ENCODE measurements at regions not wholly inside any gene's neighbourhood (a gene's known extent, or its start where the extent isn't known, plus 50 kb on each side); places are given as distances from the start of the nearest gene placed in this dataset.
A peak's percentile ranks its signal among the peaks of the same experiment; 100 is the strongest.

- ChIA-PET POLR2A (no interaction called here), CTCF (interaction anchor here (0.8 to 4.1 kb wide), 17 partner anchors 11 to 371 kb away, joined by 3 to 93 read pairs (median 5); no protein-coding TSS in a partner anchor)
- Histone ChIP-seq H3K9me3 (ENCODE audit: control insufficient read depth, insufficient read depth, low read length) (no peaks in the 10 kb centered on the region), H3K27me3 (ENCODE audit: control insufficient read depth, insufficient read depth, low read length) (no peaks in the 10 kb centered on the region), H3K27ac (ENCODE audit: low read depth, low read length) (no peak overlapping the region), H3K4me3 (ENCODE audit: low read depth, low read length) (no peak overlapping the region)
- no peak for TF ChIP-seq CTCF (IDR thresholded peaks at IDR 0.05; ENCODE audit: low read depth, low read length)
- DNase-seq (ENCODE audit: low read depth, low spot score): no peak
These were observed 81.8 kb downstream of the PLCE1 start for GRCh38 chr10:94075506-94075905.

GRCh38 chr10:94076325-94076841 is 82.7 kb downstream of the PLCE1 start:
- Histone ChIP-seq H3K4me3 (ENCODE audit: low read depth, low read length) (no peak overlapping the region), H3K27me3 (ENCODE audit: control insufficient read depth, insufficient read depth, low read length) (no peaks in the 10 kb centered on the region), H3K27ac (ENCODE audit: low read depth, low read length) (no peak overlapping the region), H3K9me3 (ENCODE audit: control insufficient read depth, insufficient read depth, low read length) (no peaks in the 10 kb centered on the region)
- peak; percentile 30 for DNase-seq (ENCODE audit: low read depth, low spot score)
- peak; percentile 76 for TF ChIP-seq CTCF (IDR thresholded peaks at IDR 0.05; ENCODE audit: low read depth, low read length)
- ChIA-PET POLR2A (interaction anchor here (1.4 kb wide), 1 partner anchor 107 kb away, joined by 3 read pairs; no protein-coding TSS in a partner anchor), CTCF (interaction anchor here (0.5 to 4.1 kb wide), 31 partner anchors 10 to 1264 kb away, joined by 3 to 93 read pairs (median 3); partner anchors contain the start of gene PLCE1)

- no peaks in the 10 kb centered on the region for H3K27me3 ChIP-seq (ENCODE audit: control insufficient read depth, insufficient read depth, low read length)
- no peak for DNase-seq (ENCODE audit: low read depth, low spot score)
- H3K9me3 ChIP-seq (ENCODE audit: control insufficient read depth, insufficient read depth, low read length): no peaks in the 10 kb centered on the region
- POLR2A ChIA-PET: interaction anchor here (1.4 kb wide), 1 partner anchor 106 kb away, joined by 3 read pairs; no protein-coding TSS in a partner anchor
- no peak for TF ChIP-seq CTCF (IDR thresholded peaks at IDR 0.05; ENCODE audit: low read depth, low read length)
- H3K27ac ChIP-seq (ENCODE audit: low read depth, low read length): no peak overlapping the region
- H3K4me3 ChIP-seq (ENCODE audit: low read depth, low read length): no peak overlapping the region
- CTCF ChIA-PET: interaction anchor here (0.5 to 4.1 kb wide), 22 partner anchors 13 to 1263 kb away, joined by 3 to 93 read pairs (median 4); partner anchors contain the start of gene PLCE1
These were observed 83.3 kb downstream of the PLCE1 start for GRCh38 chr10:94077042-94077441.

GRCh38 chr10:94080108-94080507 is 86.4 kb downstream of the PLCE1 start:
- CTCF ChIA-PET: interaction anchor here (0.6 to 3.4 kb wide), 4 partner anchors 162 to 364 kb away, joined by 3 to 21 read pairs (median 7); no protein-coding TSS in a partner anchor
- Histone ChIP-seq H3K27me3 (ENCODE audit: control insufficient read depth, insufficient read depth, low read length) (no peaks in the 10 kb centered on the region), H3K27ac (ENCODE audit: low read depth, low read length) (no peak overlapping the region), H3K9me3 (ENCODE audit: control insufficient read depth, insufficient read depth, low read length) (no peaks in the 10 kb centered on the region), H3K4me3 (ENCODE audit: low read depth, low read length) (no peak overlapping the region)
- POLR2A ChIA-PET: no interaction called here
- no peak for DNase-seq (ENCODE audit: low read depth, low spot score)
- TF ChIP-seq CTCF (IDR thresholded peaks at IDR 0.05; ENCODE audit: low read depth, low read length): no peak

GRCh38 chr10:94083662-94084265 is 90.0 kb downstream of the PLCE1 start:
- no peak for TF ChIP-seq CTCF (IDR thresholded peaks at IDR 0.05; ENCODE audit: low read depth, low read length)
- no peak overlapping the region for H3K27ac ChIP-seq (ENCODE audit: low read depth, low read length)
- ChIA-PET POLR2A (no interaction called here), CTCF (interaction anchor here (1.2 to 3.0 kb wide), 2 partner anchors 167 to 237 kb away, joined by 6 to 11 read pairs; no protein-coding TSS in a partner anchor)
- H3K4me3 ChIP-seq (ENCODE audit: low read depth, low read length): no peak overlapping the region
- no peaks in the 10 kb centered on the region for H3K9me3 ChIP-seq (ENCODE audit: control insufficient read depth, insufficient read depth, low read length)
- no peak for DNase-seq (ENCODE audit: low read depth, low spot score)
- no peaks in the 10 kb centered on the region for H3K27me3 ChIP-seq (ENCODE audit: control insufficient read depth, insufficient read depth, low read length)

Measured in AG04450 (cell line).